Left colon (tissue), 2 donors: ENCODE measurements at regions not wholly inside any gene's neighbourhood (a gene's known extent, or its start where the extent isn't known, plus 50 kb on each side); places are given as distances from the start of the nearest gene placed in this dataset.
"Not testable (repeated sequence)": the region's sequence is repeated elsewhere in the genome, so short reads cannot be mapped to it uniquely, and the experiment has no call there.

Experiments
- ATAC-seq: fragments of 200-7000 bp; cut with Tn5 transposase; one replicate; pipeline ENCODE4 v1.9.1; 2020; ENCODE audit warnings: mild to moderate bottlenecking, moderate library complexity
- DNase-seq, 2 donors: peaks; one replicate each; pipeline ENCODE4 v3.0.0-alpha.2; 2020
- intact Hi-C, 2 donors: fragments of 100-400 bp; cut with DNase I in 1 of 2; cut with micrococcal nuclease in 1 of 2; formaldehyde crosslinking; loops; one replicate each; pipeline versions ENCODE4 v1.11.2 to v1.14.0; 2022; cut with DNase I, micrococcal nuclease
- donor health status: DM: no; HTN: no; CAD: no.
- donor health status: DM: yes; HTN: yes; CAD: no.

DNA sequence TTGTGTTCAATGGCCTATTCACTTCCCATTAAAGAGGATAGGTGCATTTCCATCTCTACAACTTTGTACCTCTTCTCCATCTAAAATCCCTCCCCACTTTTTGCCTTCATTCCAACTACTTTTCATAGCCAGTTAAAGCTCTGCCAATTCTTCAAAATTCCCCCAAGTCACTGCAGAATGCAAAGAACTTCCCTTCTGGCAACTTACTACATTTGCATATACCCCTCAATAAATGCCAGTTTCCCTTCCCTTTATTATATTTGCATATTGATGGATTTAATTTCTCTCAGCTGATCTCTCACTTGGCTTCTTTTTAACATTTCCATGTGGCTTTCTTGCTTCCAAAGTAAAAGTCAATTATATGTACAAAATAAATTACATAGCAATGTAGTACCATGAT, 393.4 kb downstream of the HACE1 start:
- intact Hi-C loops = no loop called here
- ATAC-seq (no peak), DNase-seq (no peak)

DNA sequence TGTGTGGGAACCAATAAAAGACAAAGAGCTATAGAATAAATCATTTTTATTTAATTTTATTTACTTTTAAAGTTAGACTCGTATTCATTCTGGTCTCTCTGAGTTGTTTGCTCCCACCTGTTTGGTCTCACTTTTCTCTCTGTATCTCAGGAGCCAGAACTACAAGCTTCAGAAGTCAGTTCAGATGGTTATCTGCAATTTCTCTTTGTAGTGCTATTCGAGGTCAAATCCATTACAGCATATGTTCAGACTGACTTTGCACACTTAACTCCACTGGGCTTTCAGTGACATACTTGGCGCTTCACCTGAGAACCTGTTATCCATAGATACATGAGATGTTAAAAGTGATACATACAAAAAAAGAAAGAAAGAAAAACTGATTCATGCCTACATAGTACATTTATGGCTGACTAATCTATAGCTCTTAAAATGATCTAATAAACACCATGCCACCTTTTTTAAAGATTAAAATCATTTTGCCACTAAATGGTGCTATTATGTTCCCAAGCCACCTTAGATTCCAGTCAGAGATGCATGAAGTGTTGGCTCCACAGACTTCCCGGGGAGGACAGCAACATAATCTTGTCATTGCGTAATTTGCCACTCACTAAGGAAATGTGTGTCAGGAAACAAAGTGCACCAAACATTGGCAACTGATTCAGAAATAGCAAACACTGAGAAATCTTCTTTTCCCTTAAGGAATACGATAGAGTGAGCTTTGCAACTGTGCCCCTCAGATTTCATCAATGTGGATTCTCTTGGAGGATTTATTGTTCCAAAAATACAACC, 396.7 kb downstream of the HACE1 start:
- ATAC-seq = no peak
- no peak for DNase-seq
- intact Hi-C loops = no loop called here

DNA sequence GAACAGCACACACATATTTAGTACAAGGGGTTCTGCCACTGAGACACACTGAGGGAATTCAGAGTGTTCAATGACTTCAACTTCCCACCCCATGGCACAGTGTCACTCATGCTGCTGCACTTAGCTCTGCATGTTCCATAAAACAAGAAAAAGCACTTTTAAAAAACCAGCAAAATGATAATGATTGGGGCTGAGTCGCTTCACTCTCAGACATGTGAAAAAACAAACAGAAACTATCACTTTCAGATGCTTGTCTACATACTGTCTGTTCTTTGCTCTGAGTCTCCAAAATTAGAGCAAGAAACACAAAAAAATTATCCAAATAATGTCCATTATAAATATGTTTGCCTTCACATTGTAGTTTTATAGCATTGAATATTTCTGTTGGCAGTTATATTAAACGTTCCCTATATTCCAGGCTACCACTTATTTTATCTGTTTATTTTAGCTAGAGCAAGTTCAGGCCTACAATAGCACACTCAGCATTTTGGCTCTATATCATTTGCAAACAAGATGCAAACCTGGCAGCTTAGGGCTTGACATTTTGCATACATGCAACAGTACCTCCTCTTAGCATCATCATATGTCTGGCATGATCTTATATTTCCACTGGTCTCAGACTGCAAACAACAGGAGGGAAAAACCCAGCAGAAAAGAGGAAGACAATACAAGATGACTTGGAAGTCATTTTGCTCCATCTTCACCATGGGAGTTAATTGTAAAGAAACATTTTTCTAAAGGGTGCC, 398.8 kb downstream of the HACE1 start:
- intact Hi-C loops = no loop called here
- no peak for DNase-seq
- no peak for ATAC-seq

DNA sequence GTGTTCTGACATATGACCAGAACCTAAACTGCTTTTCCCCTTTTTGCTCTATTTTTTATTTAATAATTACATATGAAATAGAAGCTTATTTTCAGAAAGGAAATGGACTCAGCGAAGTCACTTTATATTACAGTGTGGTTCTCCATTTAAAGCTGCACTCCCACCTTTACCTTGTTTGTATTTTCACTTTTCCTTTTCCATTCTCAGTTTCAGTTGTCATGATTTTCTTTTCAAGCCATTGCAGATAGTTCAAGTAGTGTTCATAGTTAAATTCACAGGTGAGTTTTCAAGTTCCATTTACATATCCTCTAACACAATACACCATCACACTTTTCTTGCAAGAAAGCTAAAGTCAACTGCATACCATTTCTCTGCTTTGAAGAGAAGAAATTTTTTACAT, 400.2 kb downstream of the HACE1 start:
- intact Hi-C loops = no loop called here
- no peak for ATAC-seq

DNA sequence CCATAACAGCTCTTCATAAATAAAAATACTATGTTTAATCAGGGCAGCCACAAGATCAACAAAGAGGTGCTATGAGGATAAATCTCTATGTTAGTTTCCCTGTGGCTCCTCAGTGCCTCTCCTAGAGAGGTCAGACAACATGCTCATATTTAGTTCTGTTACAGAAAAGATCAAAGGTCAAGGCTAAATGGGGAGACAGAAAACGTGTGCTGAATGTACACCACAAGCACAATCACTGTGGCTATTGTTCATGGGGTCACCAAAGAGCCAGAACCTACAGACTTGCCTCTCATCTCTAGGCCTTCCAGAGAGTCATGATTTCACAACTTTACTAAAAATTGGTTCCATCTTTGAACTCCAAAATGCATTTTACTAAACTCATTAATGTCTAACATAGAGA, 409.8 kb downstream of the HACE1 start:
- intact Hi-C loops = no loop called here
- ATAC-seq (no peak), DNase-seq (no peak)

More for the DNA sequence above, 400.2 kb downstream of the HACE1 start:
- no peak for DNase-seq

DNA sequence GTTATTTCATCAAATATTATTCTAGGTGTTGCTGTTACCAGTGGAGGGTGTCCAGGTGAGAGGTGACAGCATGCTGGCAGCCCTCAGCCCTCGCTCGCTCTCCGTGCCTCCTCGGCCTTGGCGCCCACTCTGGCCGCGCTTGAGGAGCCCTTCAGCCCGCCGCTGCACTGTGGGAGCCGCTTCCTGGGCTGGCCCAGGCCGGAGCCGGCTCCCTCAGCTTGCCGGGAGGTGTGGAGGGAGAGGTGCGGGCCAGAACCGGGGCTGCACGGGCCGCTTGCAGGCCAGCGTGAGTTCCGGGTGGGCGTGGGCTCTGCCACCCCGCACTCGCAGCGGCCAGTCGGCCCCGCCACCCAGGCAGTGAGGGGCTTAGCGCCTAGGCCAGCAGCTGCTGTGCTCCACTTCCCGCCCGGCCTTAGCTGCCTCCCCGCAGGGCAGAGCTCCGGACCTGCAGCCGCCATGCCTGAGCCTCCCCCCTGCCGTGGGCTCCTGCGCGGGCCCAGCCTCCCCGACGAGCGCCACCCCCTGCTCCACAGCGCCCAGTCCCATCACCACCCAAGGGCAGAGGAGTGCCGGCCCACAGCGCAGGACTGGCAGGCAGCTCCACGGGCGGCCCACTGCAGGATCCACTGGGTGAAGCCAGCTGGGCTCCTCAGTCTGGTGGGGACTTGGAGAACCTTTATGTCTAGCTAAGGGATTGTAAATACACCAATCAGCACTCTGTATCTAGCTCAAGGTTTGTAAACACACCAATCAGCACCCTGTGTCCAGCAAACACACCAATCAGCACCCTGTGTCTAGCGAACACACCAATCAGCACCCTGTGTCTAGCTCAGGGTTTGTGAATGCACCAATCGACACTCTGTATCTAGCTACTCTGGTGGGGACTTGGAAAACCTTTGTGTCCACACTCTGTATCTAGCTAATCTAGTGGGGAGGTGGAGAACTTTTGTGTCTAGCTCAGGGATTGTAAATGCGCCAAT, 413.3 kb downstream of the HACE1 start:
- intact Hi-C loops, DNase-seq, ATAC-seq: not testable (repeated sequence)

DNA sequence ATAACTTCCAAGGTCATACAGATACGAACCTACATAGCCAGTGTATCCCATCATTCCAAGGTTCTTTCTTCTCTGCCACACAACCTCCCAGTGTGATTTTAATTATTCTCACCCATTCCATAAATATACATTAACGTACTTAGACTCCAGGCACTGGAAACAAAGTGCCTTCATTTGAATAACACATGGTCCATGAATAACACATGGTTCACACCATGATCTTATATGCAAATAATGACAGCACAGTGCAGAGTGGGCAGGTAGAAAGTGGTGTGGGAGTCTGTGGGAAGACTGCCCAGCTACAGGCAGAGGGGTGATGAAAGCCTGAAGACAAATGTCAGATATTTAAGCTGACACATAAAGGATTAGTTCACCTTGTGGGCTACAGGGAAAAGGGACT, 425.2 kb downstream of the HACE1 start:
- no peak for DNase-seq
- intact Hi-C loops = no loop called here
- no peak for ATAC-seq

DNA sequence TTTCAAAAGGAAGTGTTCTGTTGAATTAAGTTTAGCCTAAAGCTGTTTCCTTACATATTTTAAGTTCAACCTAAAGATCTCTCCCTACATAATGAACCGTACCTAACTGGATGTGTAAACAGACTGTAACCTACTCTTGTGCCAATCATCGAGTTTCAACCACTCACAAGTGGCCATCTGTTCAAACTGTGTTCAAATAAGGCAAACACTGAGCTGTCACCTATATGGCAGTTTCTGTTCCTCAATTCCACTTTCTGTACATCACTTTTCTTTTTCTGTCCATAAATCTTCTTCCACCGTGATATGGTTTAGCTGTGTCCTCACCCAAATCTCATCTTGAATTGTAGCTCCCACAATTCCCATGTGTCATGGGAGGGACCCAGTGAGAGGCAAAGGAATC, 428.6 kb downstream of the HACE1 start:
- intact Hi-C loops = no loop called here
- DNase-seq (no peak), ATAC-seq (no peak)

DNA sequence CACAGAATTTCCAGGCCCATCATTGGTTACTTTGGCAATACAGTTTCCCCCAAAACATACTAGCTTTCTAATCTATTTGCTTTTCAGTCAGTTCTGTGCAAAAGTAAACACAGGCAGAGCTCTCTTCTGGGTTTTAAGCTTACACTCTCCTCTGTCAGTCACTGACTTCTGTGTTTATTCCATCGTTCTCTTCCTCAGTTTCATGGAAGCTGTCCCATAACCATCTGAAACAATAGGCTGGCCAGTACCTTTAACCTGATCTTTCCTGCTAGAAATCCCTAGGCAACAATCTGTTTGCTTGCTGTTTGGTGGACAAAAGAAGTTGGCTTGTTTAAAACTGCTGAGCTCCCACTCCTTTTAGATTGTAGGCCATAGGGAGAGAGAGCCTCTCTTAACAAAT, 431.5 kb downstream of the HACE1 start:
- intact Hi-C loops = no loop called here
- no peak for DNase-seq
- no peak for ATAC-seq

DNA sequence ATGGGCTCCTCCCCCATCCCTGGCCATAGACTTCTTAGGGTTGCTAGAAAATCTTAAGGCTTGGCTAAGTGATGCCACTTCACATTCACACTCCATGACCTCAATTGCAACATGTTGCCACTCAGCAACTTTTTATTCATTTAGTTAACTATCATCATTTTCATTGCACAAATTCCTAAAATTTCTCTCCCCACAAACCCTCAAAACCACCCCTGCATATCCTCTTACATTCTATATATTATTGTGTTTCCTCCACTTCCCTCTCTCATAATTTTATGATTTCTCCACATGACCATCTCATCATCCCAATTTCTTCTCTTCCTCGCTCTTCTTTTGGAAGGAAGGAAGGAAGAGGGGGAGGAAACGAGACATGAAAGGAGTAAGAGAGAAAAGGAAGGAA, 436.0 kb downstream of the HACE1 start:
- intact Hi-C loops = no loop called here
- DNase-seq (no peak), ATAC-seq (no peak)

DNA sequence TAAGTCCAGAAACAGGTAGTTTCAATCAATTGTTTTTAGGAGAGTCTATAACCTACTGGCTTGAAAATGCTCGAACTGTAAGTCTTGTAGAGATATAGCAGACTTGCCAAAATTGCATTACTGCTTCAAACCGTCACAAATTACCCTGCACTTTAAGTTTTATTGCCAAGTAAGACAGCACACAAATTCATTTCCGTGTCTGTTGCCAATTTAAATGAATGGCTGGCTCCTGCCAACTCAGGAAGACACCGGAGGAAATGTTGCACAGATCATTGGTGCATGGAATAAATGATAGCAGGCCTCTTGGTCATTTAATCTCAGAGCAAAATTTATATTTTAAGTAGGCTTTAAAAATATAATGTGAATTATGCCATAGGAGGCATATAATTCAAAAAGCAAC, 438.1 kb downstream of the HACE1 start:
- DNase-seq (no peak), ATAC-seq (peak; percentile 42)
- intact Hi-C loops = no loop called here

DNA sequence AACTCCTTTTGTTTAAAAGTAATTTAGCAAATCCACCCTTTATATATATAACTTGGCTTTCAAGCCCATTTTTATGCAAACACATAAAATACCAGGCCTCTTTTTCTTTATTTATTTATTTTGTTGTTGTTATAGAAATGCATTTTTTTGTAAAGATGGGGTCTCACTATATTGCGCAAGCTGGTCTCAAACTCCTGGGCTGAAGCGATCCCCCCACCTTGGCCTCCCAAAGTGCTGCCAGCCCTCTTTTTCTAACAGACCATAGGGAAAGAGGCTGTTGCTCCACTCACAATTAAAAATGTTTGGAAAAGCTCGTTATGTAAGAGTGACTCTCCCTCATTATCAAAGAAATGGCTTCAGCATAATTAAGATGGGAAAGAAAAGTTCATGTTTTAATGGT, 440.9 kb downstream of the HACE1 start:
- DNase-seq = no peak
- no peak for ATAC-seq
- intact Hi-C loops = no loop called here

DNA sequence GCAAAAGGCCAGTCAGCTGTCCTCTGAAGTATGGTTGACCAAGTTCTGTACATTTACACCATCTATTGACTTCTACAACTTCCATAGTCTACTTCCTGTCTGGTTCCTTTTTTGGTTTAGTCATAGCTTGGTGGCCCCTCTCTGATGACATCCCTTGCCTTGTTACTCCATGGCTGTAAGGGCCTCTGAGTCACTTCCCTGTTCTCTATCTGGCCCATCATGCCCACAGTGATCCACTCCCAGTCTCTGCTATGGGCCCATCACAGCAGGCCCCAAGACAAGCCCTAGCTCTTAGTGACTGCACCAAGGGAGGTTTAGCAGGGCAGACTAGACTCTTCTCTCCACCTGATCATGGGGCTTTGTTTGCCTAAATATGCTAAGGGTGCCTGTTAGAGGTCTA, 441.6 kb downstream of the HACE1 start:
- DNase-seq (no peak), ATAC-seq (no peak)
- intact Hi-C loops = no loop called here

DNA sequence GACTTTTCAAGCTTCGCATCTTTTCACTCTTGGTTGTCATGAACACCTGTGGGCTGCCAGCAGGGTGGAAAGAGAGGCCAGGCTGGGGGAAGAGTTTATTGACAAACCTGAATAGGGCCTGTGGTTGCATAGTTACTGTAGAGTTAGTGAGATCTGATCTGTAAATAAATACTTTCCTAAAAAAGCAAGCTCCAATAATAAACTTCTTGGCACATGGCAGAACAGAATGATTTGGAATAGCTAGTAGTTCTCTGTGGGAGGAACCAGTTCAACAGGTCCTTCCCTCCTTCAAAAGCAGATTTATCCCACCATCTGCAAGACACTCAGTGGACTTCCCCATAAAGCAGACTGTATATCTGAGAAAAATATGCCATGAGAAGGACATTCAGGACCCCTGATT, 445.0 kb downstream of the HACE1 start:
- DNase-seq (no peak), ATAC-seq (no peak)
- intact Hi-C loops = no loop called here

DNA sequence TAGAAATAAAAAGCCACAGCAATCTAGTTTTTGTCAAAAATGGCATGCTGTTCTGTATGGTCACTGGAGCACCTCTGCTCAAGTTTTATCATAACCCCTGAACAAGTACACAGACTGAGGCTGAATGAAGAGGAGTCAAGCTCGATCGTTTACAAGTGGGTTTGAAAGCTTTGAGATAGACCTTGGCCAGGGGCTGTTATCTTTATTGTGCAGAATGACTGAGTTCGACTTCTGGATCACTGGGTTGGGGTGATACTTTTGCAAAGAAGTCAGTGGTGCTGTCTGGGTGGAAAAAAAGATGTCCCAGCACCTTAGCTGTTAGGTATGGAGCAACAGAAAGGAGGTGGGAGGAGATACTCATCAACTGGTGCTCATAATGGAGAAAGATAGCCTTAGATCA, 446.0 kb downstream of the HACE1 start:
- no peak for DNase-seq
- ATAC-seq = no peak
- intact Hi-C loops = no loop called here

DNA sequence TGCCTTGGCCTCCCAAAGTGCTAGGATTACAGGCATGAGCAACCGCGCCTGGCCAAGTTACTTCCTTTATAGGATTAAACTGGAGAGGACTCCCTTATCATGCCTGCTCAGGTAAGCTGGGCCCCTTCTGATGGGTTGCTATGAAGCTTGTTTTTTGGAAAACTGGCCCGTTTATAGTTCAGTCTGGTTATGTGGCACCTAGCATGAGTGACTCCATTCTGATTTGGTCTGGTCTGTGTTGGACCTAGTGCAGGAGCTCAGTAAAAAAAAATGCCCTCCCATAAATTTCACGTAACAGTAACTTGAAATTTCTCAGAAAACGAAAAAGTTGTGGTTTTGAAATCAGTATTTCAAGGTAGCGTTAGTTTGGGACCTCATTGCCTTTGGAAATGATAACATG, 448.4 kb downstream of the HACE1 start:
- DNase-seq = no peak

DNA sequence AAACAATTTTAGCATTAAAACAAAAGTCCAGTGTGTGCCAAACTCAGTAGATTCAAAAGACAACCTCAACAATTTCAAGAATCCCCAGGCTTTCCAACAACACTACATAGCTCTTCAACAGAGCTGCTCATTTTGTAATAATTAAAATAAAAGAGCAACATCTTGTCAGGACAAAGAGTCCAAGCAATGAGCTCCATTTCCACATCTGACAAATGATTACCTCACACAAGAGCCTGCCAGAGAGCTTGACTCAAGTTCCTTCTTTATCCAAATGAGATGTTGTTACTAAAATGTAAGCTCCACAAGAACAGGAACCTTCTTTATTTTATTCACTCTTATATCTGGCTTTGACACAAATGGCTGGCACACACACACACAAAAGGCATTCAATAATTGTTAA, 449.8 kb downstream of the HACE1 start:
- intact Hi-C loops = no loop called here
- DNase-seq (no peak), ATAC-seq (no peak)

More for the DNA sequence above, 448.4 kb downstream of the HACE1 start:
- intact Hi-C loops = no loop called here
- ATAC-seq = no peak

DNA sequence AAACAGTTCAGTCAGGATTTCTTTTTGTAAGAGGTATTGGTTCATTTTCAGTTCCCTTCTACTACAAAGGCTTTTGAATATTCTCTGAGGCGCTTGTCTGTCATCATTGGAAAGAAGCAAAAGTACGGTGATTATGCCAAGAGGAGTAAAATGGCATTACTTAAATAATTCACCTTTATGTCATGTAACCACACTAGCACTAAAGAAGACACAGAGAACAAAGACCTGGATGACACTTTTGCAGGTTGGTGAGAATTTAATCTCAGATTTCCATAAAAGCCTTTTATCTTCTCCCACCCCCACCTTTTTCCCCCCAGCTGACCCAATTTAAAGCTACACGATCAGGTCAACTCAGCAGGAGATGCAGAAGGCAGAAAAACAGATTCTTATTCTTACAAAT, 451.8 kb downstream of the HACE1 start:
- DNase-seq = no peak
- no peak for ATAC-seq
- intact Hi-C loops = no loop called here

DNA sequence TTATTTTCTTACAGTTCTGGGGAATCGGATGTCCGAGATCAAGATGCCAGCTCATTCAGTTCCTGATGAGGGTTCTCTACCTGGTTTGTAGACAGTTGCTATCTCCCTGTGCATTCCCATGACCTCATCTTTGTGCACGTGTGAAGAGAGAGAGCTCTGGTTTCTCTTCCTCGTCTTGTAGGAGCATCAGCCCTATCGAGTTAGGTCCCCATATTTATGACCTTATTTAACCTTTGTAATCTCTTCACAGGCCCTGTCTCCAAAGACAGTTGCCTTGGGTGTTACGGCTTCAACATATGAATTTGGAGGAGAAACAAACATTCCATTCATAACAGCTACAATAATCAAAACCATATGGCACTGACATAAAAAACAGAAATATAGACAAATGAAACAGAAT, 455.3 kb downstream of the HACE1 start:
- ATAC-seq (no peak), DNase-seq (no peak)
- intact Hi-C loops = no loop called here

DNA sequence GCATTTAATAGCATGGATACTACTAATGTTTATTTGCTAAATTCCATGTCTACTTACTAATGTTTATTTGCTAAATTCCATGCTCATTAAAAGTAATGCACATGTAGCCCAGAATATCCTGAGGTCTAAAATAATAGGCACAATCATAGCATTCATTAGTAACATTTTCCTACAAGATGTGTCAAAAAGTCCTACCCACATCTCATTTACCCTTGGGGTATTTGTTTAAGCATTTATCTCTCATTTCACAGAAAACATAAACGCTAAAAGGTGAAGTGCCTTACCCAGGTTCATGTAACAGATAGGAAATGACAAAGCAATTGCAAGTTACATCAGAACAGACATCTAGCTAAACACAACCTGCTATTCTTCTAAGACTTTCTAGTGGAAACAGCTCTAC, 457.1 kb downstream of the HACE1 start:
- ATAC-seq = no peak
- intact Hi-C loops = no loop called here
- DNase-seq = no peak
